ENCODE measurements at regions not wholly inside any gene's neighbourhood (a gene's known extent, or its start where the extent isn't known, plus 50 kb on each side); places are given as distances from the start of the nearest gene placed in this dataset.
"Not testable (repeated sequence)": the region's sequence is repeated elsewhere in the genome, so short reads cannot be mapped to it uniquely, and the experiment has no call there.

GRCh38 chr10:30166929-30167328 is 107.5 kb upstream of the JCAD start:
- Histone ChIP-seq H3K27me3 (ENCODE audit: insufficient read depth) (no peaks in the 10 kb centered on the region), H3K9me2 (ENCODE audit: insufficient read depth) (no peaks in the 10 kb centered on the region), H3K4me3 (no peak overlapping the region), H4K20me1 (replicated peaks; ENCODE audit: insufficient read depth) (no peaks in the 10 kb centered on the region), H3K4me1 (ENCODE audit: insufficient read depth) (no peaks in the 10 kb centered on the region), H3K36me3 (ENCODE audit: insufficient read depth) (no peaks in the 10 kb centered on the region), H3K27ac (ENCODE audit: low read depth) (no peak overlapping the region), H3F3A (replicated peaks; ENCODE audit: low read depth) (no peaks in the 10 kb centered on the region), H3K4me2 (no peak overlapping the region), H3K79me2 (replicated peaks; ENCODE audit: insufficient read depth) (no peaks in the 10 kb centered on the region), H2AFZ (no peak overlapping the region)
- H3K4me3 Mint-ChIP-seq, result no peak overlapping the region
- ATAC-seq (no peak), DNase-seq (ENCODE audit: low spot score) (no peak)
- 0 out of 3 replicates have a peak, but pooled peaks cover 3% of the 10 kb centered on the region for H3K36me3 Mint-ChIP-seq (ENCODE audit: low read depth)
- H3K9me3 Mint-ChIP-seq, result peaks cover 14% of the 10 kb centered on the region
- TF ChIP-seq EZH2phosphoT487 (IDR thresholded peaks at IDR 0.05; ENCODE audit: unreplicated experiment), result no peak
- TF ChIP-seq JUNB (IDR thresholded peaks at IDR 0.05; ENCODE audit: unreplicated experiment), result no peak
- no peak for TF ChIP-seq ZNF114 (CRISPR knock-in tag; IDR thresholded peaks at IDR 0.05)
- H3K27me3 Mint-ChIP-seq (ENCODE audit: insufficient read depth, low read depth, poor library complexity), result peaks cover 1% of the 10 kb centered on the region
- H3K27ac Mint-ChIP-seq, result no peak overlapping the region
- H3K4me1 Mint-ChIP-seq, result no peaks in the 10 kb centered on the region

DNA sequence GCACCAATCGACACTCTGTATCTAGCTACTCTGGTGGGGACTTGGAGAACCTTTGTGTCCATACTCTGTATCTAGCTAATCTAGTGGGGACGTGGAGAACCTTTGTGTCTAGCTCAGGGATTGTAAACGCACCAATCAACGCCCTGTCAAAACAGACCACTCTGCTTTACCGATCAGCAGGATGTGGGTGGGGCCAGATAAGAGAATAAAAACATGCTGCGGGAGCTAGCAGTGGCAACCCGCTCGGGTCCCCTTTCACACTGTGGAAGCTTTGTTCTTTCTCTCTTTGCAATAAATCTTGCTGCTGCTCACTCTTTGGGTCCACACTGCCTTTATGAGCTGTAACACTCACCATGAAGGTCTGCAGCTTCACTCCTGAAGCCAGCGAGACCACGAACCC is 104.0 kb upstream of the JCAD start:
- H2AFZ ChIP-seq; DNase-seq (ENCODE audit: low spot score); H3K4me1 ChIP-seq (ENCODE audit: insufficient read depth); H3K4me3 ChIP-seq; H3K27ac Mint-ChIP-seq; ATAC-seq; H3K27me3 Mint-ChIP-seq (ENCODE audit: insufficient read depth, low read depth, poor library complexity); H3K4me2 ChIP-seq; H3K79me2 ChIP-seq (replicated peaks; ENCODE audit: insufficient read depth); H3K27me3 ChIP-seq (ENCODE audit: insufficient read depth); H3K4me1 Mint-ChIP-seq; H3K4me3 Mint-ChIP-seq; H3K9me2 ChIP-seq (ENCODE audit: insufficient read depth); H4K20me1 ChIP-seq (replicated peaks; ENCODE audit: insufficient read depth); H3K36me3 ChIP-seq (ENCODE audit: insufficient read depth); H3F3A ChIP-seq (replicated peaks; ENCODE audit: low read depth); H3K36me3 Mint-ChIP-seq (ENCODE audit: low read depth); H3K27ac ChIP-seq (ENCODE audit: low read depth): not testable (repeated sequence)
- peaks cover 14% of the 10 kb centered on the region for H3K9me3 Mint-ChIP-seq

DNA sequence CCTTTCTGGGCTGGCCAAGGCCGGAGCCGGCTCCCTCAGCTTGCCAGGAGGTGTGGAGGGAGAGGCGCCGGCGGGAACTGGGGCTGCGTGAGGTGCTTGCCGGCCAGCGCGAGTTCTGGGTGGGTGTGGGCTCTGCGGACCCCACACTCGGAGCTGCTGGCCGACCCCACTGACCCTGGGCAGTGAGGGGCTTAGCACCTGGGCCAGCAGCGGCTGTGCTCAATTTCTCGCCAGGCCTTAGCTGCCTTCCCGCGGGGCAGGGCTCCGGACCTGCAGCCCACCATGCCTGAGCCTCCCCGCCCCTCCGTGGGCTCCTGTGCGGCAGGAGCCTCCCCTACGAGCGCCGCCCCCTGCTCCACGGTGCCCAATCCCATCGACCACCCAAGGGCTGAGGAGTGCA is 103.4 kb upstream of the JCAD start:
- DNase-seq (ENCODE audit: low spot score); H3K36me3 ChIP-seq (ENCODE audit: insufficient read depth); H3F3A ChIP-seq (replicated peaks; ENCODE audit: low read depth); H3K4me3 ChIP-seq; H3K4me3 Mint-ChIP-seq; H3K27me3 ChIP-seq (ENCODE audit: insufficient read depth); H3K4me2 ChIP-seq; H3K36me3 Mint-ChIP-seq (ENCODE audit: low read depth); H2AFZ ChIP-seq; H3K9me2 ChIP-seq (ENCODE audit: insufficient read depth); H3K27me3 Mint-ChIP-seq (ENCODE audit: insufficient read depth, low read depth, poor library complexity); H3K79me2 ChIP-seq (replicated peaks; ENCODE audit: insufficient read depth); H3K27ac Mint-ChIP-seq; H3K27ac ChIP-seq (ENCODE audit: low read depth); ATAC-seq; H4K20me1 ChIP-seq (replicated peaks; ENCODE audit: insufficient read depth); H3K4me1 Mint-ChIP-seq; H3K4me1 ChIP-seq (ENCODE audit: insufficient read depth): not testable (repeated sequence)
- peaks cover 10% of the 10 kb centered on the region for H3K9me3 Mint-ChIP-seq

- TF ChIP-seq STAT1 (IDR thresholded peaks at IDR 0.05; ENCODE audit: unreplicated experiment), result no peak
- no peak for TF ChIP-seq EZH2 (IDR thresholded peaks at IDR 0.05; ENCODE audit: low read depth, unreplicated experiment)
- no peak for TF ChIP-seq ETS1 (IDR thresholded peaks at IDR 0.05)
- no peak for TF ChIP-seq CREB1 (CRISPR knock-in tag; IDR thresholded peaks at IDR 0.05; ENCODE audit: low read depth)
- TF ChIP-seq ZNF114 (CRISPR knock-in tag; IDR thresholded peaks at IDR 0.05), result no peak
- Histone ChIP-seq H3K9me2 (ENCODE audit: insufficient read depth) (0 out of 2 replicates have a peak, but pooled peaks cover 5% of the 10 kb centered on the region), H3K79me2 (replicated peaks; ENCODE audit: insufficient read depth) (no peaks in the 10 kb centered on the region), H4K20me1 (replicated peaks; ENCODE audit: insufficient read depth) (no peaks in the 10 kb centered on the region), H3K27ac (ENCODE audit: low read depth) (no peak overlapping the region), H3F3A (replicated peaks; ENCODE audit: low read depth) (no peaks in the 10 kb centered on the region), H2AFZ (peak overlapping the region; percentile 92; the same call in 1 of the 2 replicates), H3K36me3 (ENCODE audit: insufficient read depth) (no peaks in the 10 kb centered on the region), H3K4me1 (ENCODE audit: insufficient read depth) (no peaks in the 10 kb centered on the region), H3K27me3 (ENCODE audit: insufficient read depth) (no peaks in the 10 kb centered on the region), H3K4me2 (no peak overlapping the region), H3K4me3 (no peak overlapping the region)
- no peak overlapping the region for H3K27ac Mint-ChIP-seq
- peaks cover 6% of the 10 kb centered on the region; the same call in 2 of the 3 replicates for H3K4me1 Mint-ChIP-seq
- H3K27me3 Mint-ChIP-seq (ENCODE audit: insufficient read depth, low read depth, poor library complexity), result no peaks in the 10 kb centered on the region
- H3K9me3 Mint-ChIP-seq, result peaks cover 8% of the 10 kb centered on the region; the same call in 2 of the 3 replicates
- no peak overlapping the region for H3K4me3 Mint-ChIP-seq
- 0 out of 3 replicates have a peak, but pooled peaks cover 3% of the 10 kb centered on the region for H3K36me3 Mint-ChIP-seq (ENCODE audit: low read depth)
- DNase-seq (ENCODE audit: low spot score) (no peak), ATAC-seq (peak; percentile 29; the same call in 1 of the 3 replicates)
Measured at GRCh38 chr10:30160271-30160982, 101.0 kb upstream of the JCAD start.

DNA sequence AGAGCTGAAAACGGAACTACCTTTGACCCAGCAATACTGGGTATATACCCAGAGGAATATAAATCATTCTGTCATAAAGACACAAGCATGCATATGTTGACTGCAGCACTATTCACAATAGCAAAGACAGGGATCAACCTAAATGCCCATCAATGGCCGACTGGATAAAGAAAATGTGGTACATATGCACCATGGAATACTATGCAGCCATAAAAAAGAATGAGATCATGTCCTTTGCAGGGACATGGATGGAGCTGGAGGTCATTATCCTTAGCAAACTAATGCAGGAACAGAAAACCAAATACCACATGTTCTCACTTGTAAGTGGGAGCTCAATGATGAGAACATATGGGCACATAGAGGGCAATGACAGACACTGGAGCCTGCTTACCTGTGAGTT is 100.2 kb upstream of the JCAD start:
- not testable (repeated sequence) for H3K27me3 Mint-ChIP-seq (ENCODE audit: insufficient read depth, low read depth, poor library complexity); H3K36me3 Mint-ChIP-seq (ENCODE audit: low read depth); ATAC-seq

More for the DNA sequence above, 100.2 kb upstream of the JCAD start:
- H3K36me3 ChIP-seq (ENCODE audit: insufficient read depth); H3K79me2 ChIP-seq (replicated peaks; ENCODE audit: insufficient read depth); DNase-seq (ENCODE audit: low spot score); H3K4me1 Mint-ChIP-seq; H2AFZ ChIP-seq; H3K4me3 Mint-ChIP-seq; H4K20me1 ChIP-seq (replicated peaks; ENCODE audit: insufficient read depth); H3K27ac Mint-ChIP-seq; H3K9me2 ChIP-seq (ENCODE audit: insufficient read depth); H3K9me3 Mint-ChIP-seq; H3K27me3 ChIP-seq (ENCODE audit: insufficient read depth); H3K4me1 ChIP-seq (ENCODE audit: insufficient read depth); H3K4me3 ChIP-seq; H3F3A ChIP-seq (replicated peaks; ENCODE audit: low read depth); H3K4me2 ChIP-seq; H3K27ac ChIP-seq (ENCODE audit: low read depth): not testable (repeated sequence)

All from GM23338 (cell line).